Colon (tissue), 2 donors: ENCODE measurements at regions not wholly inside any gene's neighbourhood (a gene's known extent, or its start where the extent isn't known, plus 50 kb on each side); places are given as distances from the start of the nearest gene placed in this dataset.

Experiments used
- FAIRE-seq: peaks from 2 replicates; lab custom pipeline; 2012; peaks lifted over from hg19 to GRCh38; lab: Jason Lieb, UNC
- donor health status: control.
- donor health status: control.

DNA sequence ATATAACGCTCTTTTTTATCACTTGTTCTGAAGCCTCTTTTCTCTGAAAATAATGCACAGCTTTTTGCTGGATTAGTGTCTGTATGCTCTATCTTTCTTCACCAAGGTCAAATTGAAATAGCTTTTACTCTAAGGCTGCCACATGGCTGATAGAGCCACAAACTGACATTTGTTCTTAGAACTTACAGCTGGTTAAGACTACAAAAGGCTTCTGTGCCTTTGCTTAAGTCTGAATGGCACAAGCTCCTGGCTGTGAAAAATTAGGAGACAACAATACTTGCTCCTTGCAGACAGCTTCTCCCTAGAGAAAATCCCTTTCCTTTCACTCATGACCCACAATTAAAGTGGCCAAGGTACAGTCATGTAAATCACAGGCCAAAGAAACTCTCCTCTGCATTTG, 515.3 kb downstream of the DSC3 start:
- no peak for FAIRE-seq

DNA sequence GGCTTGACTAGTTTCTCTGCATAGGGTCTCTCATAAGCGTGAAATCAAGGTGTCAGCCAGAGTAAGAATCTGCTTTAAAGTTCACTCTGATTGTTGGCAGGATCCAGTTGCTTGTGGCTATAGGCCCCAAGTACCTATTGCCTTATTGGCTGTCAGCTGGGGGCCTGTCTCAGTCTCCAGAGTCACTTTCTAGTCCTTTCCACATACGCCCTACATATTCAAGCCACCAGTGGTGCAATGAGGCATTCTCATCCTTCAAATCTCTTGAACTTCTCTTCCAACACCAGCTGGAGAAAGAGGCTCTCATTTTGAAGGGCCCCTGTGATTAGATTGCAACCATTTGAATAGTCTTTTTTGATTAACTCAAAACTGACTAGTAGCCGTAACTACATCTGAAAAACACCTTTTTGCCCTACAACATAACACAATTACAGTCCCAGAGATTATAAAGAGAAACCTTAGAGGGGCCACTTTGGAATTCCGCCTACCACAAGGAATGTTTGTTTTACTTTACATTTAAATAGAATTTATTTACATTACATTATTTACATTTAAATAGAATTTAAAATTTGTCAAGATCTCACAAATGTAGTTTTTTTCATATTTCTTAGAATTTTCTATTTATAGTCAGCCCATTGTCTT, 520.1 kb downstream of the DSC3 start:
- FAIRE-seq: no peak

DNA sequence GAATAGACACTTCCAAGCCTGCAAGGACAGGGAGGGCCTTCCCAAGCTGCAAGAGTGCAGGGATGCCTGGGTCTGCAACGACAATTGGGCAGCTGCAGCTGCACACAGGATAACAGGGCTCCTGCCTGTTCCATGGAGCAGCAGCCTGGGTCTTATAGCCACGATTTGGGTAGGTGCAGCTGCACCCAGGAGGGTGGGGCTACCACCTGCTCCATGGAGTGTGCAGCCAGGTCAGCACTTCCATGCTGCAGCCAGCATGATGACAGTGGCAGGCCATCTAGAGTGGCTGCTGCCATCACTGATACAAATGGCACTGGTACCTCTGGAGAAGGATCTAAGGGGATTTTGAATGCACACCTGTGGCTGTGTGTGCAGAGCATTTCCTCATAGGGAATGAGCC, 528.5 kb downstream of the DSC3 start:
- FAIRE-seq: no peak

DNA sequence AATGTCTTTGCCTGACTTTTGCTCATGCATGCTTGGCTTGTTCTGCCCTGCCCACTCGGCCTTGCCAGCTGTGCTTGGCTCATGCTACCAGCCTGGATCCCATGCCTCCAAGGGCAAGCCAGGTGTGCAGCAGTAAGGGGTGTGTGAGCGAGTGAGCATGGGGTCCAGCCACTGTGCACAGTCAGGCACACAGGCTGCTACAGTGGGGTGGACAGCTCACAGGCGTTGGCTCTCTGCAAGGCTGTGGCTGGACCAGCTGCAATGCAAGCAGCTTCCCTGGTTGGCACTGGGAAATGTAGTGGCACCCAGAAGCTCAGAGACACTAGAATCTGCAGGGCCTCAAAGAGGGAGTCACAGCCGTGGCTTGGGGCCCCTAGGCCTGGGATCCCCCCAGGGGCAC, 529.7 kb downstream of the DSC3 start:
- FAIRE-seq: no peak

DNA sequence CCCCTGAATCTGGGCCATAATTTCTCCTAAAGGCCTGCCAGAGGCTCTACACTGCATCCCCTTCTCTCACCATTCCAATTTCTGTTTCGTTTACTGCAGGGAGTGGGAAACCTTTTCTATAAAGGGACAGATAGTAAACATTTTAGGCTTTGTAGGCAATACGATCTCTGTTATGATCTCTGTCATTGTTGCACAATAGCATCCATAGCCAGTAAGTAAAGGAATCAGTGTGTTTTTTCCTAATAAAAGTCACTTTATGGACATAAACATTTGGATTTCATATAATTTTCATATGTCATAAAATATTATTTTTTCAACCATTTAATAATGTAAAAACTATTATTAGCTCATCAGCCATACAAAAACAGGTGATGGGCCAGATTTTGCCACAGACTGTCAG, 531.7 kb downstream of the DSC3 start:
- no peak for FAIRE-seq

DNA sequence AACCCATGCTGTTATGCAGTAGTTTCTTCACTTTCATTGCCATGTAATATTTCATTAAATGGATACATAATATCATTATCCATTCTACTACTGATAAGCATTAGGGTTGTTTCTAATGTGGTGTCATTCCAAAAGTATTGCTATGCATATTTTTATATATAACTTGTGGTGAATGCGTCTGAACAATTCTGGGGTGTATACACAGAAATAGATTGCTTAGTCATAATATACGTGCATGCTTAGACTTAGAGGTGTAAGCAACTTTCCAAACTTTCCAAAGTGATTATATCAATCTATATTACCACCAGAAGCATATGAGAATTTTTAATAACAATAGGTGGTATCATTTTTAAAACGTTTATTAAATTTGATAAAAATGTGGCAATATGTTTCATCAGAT, 540.9 kb downstream of the DSC3 start:
- FAIRE-seq: no peak

DNA sequence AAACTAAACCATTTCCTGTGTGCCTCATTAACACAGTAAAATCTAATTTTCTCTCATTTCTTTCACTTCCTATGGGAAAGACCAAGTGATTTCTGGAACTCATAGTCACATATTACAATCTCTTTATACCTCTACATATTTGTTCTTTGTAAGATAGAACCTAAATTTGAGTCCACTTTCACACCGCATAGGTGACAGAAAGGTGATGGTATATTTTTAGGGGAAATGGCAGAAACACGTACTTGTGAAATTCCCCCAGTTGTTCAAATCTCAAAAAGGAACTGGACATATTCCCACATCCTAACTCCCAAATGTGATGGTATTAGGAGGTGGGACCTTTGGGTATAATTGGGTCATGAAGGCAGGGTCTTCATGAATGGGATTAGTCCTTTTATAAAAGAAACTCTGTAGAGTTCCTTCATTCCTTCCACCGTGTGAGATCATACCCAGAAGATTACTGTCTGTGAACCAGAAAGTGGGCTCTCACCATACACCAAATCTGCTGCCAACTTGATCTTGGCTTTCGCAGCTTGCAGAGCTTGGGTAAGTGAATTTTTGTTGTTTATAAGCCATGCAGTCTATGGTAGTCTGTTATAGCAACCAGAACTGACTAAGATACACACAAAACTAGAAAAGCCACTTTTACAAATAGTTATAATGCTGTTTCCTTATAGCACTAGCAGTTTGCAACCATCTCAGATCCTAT, 542.1 kb downstream of the DSC3 start:
- no peak for FAIRE-seq

DNA sequence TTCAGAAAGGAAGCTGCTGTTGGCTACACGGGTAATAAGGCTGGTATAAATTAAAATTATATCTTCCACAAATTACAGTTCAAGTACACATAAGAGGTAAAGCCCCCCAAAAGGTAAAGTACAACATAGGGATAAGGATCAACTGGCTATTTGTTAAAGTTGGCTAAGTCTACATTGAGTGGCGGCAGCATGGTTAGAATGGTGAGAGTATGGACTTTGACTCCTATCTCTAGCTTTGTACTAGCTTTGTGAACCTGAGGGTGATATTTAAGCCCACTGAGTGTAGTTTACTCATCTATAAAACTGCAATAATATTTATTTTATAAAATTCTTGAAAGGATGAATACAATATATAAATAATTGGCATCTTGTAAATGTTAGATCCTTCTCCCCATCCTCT, 542.8 kb downstream of the DSC3 start:
- no peak for FAIRE-seq

DNA sequence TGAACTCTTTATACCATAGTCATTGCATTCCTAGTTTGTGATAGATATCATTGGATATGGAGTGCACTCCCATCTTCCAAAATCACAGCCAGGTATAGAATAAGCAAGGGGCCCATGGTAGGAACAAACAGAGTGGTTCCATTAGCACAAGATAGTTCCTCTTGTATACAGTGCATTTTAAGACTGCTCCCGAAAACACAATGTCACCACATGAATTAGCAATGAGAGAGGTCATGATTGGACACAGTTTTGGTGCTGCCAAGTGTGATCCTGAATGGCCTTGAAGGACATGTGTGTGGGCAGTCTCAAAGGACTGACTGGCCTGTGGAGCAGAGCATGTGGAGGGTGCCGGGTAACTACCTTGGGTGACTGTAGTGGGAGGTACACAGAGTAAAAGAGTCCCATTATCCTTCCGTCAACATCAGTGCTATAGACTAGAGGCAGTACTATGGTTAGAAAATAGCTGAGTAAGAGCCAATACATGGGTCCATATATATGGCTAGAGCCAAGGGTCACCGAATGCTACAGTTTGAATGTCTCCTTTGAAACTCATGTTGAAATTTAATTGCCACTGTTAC, 549.9 kb downstream of the DSC3 start:
- no peak for FAIRE-seq

DNA sequence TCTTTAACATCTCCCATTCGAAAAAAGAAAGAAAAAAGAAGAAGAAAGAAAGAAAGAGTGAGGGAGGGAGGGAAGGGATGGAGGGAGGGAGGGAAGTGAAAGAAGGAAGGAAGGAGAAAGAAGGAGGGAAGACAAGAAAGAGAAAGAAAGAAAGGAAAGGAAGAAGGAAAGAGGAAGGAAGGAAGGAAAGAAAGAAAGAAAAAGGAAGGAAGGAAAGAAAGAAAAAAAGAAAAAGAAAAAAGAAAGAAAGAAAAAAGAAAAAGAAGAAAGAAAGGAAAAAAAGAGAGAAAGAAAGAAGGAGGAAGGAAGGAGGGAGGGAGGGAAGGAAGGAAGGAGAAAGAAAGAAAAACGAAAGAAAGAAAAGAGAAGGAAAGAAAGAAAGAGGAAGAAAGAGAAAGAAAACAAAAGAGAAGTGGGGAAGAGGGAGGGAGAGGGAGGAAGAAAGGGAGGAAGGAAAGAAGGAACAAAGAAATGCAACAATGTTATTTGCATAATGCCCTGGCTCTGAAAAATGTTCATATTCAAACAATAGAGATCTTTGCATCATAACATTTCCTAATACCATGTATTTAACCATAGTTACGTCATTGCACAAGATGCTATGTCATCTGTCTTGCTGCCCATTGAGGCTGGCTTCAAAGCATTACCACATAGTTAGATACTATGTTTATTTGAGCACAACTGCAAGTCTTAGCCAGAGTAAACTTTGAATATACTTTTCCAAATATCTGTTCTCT, 550.6 kb downstream of the DSC3 start:
- no peak for FAIRE-seq

DNA sequence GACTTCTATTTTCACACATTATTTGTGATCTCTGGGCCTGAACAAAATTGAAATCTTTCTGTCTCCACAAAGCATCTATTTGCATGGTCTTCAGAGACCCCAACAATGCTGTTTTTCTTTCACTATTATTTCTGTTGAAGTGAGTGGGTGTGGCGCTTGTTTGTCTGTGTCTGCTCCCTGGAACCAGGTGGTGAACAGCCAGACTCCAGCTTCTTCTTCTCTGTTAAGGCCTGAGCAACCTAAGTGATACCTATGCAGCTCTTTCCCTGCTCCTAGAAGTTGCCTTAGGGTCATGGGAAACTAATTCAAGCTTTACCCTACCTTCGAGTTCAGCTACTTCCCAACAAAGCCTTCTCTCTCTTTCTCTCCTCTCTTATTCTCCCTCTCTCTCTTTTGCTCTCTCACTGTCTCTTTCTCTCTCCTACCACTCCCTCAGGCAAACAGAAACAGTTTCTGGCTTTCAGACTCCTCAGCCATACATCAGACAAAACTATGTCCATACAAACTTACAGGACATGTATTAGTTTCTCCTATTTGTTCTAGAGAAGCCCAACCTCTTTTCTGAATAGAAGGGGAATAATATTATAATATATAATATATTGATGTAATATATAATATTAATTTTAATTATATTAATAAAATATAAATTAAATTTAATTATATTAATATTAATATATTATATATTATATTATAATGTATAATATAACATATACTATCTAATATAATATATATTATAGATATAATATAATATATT, 552.5 kb downstream of the DSC3 start:
- FAIRE-seq: no peak

DNA sequence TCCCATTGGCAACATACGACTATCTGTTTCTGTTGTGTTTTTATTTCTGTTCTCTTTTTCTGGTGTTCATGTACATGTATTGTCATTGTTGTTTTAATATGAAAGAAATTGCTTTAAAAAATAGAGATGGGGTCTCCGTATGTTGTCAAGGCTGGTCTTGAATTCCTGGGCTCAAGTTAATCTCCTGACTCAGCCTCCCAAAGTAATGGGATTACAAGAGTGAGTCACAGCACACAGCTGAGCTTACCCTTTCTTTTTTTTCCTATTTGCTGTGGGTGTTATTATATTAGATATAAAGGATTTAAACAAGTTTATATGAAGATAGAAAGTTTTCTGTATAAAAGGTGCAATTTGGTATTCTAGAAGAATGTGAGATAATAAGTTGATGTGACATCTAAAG, 554.6 kb downstream of the DSC3 start:
- no peak for FAIRE-seq

DNA sequence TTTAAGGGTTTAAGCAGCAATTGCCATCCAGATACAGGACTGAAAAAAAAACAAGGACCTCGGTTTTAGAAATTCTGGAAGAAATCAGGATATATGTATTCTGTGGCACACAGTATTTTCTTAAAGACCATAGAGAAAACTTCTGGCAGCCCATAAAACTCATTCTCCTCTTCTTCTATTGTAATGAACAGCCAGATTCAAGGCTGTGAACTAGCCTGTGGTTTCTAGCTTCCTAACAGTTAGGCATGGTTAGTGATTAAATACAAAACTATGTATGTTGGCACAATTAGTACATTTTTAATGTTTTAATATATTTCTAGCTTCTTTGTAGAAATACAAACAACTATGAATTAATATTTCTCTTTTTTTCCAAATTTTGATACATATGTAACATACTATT, 555.7 kb downstream of the DSC3 start:
- no peak for FAIRE-seq

DNA sequence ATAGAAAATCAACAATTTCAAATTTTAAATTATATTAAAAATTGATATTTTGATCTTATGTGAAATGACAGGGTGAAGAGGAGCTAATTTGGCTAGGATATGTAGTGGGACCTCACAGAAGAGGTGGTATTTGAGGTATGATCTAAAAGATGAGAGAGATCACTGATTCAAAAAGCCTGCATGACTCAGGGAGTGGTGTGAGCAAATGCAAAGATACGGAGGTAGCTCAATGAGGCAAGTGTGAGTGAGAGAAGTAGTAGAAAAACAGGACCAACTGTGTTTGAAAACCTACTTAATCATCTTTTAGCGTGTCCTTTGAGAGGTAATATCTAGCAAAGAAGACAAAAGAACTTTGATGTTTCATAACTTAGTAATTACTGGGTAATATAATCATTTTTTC, 557.5 kb downstream of the DSC3 start:
- no peak for FAIRE-seq

DNA sequence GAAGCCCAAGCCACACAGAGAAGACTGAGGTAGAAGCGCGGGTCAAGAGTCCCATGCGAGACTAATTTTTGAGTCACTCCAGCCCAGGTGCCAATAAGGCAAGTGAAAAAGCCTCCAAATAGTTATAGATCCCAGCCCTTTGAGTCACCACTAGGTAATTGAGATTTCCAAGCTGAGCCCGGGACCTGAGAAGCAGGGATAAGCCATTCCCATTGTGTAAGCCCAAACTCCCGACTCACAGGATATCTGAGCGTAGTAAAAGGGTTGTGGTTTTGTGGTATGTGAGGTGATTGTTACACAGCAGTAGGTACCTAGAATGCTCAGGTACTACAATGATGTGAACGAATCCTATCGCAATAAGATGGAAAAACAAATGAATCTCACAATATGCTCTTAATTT, 560.7 kb downstream of the DSC3 start:
- FAIRE-seq: no peak

DNA sequence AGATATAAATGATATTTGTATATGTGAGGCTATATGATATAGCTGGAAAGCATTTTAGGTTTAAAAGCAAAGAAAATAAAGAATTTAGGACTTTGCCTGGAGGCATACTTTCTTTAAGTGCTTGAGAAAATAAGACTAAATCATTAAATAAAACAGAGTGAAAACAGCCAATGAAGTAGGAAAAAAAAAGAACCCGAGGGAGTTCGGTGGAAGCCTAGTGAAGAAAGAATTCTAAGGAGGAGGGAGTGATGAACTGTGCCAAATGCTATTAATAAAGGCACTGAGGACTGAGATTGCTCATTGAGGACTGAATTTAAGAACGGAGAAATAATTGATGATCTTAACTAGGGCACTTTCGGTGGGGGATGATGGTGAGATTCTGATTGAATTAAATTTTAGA, 573.5 kb downstream of the DSC3 start:
- no peak for FAIRE-seq

DNA sequence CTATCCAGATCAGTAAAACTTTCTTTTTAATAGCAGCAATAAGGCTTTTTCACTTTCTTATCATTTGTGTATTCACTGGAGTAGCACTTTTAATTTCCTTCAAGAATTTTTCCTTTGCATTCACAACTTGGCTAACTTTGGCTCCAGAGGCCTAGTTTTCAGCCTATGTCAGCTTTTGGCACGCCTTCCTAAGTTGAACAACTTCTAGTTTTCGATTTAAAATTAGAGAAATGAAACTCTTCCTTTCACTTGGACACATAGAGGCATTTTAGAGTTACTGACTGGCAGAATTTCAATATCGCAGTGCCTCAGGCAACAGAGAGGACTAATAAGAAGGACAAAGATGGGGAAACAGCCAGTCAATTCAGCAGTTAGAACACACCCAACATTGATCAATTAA, 577.4 kb downstream of the DSC3 start:
- FAIRE-seq: no peak

DNA sequence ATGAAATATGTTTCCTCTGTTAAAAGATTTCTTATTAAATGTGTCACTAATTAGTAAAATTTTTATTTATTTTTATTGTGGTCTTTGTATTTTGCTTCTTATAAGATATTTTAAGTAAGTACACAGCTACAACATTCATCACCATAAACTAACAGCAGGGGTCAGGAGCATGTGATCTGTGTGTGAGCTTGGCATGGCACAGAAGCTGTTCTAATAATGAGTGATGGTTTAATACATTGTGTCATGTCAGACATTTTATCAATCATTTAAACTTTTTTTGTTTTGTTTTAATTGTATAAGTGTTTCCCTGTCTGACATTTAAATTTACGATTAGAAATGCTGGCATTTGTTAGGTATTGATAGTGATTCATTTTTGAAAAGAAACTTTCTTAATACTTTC, 585.4 kb downstream of the DSC3 start:
- no peak for FAIRE-seq

DNA sequence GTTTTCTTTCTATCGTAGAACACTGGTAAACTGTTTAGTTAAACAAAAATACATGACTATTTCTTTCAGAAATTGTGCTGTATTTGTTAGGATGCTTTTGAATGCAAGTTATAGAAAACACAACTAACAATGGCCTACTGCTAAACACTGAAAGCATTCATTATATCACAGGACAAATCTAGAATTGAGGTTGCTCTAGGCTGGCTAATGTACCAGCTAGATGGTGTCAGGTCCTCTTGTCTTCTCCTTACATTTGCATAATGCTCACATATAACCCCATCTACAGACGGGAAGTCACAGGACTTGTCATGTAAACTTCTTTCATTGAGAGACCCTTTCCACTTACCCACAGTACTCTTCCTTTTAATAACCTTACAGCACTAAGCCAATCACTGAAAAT, 586.8 kb downstream of the DSC3 start:
- FAIRE-seq: no peak

DNA sequence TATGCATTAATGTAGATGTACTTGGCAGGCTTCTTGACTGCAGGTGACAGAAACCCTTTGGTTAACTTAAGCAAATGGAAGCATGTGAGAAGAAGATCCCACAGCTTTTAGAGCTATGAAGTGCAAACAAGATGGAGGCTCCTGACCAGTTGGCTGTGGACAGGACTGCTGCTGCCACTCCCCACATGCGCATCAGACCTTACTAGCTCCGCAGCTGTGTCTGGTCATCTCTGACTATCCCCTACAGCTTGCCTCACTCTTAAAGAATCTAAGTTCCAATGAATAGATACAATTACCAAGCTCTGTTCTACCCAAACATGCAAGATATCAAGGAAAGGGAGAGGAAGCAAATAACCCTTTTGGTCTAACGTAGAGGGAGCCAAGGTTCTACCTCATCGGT, 587.6 kb downstream of the DSC3 start:
- no peak for FAIRE-seq

DNA sequence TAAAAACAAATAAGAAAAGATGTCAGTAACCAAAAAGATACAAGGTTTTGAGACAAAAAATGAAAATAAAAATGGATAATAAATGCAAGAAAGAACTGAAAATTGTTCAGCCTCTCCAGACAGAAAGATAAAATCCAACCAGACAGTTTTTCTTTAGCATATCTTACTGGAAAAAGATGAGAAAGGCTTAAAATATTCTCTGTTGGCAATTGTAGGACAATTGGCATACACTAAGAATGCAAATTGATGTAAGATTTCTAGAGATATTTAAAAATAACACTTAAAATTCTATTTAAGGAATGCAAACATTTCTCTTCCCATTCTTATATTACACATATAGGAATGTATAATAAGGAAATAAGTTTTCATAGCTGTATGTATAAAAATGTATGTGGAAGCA, 590.6 kb downstream of the DSC3 start:
- no peak for FAIRE-seq

DNA sequence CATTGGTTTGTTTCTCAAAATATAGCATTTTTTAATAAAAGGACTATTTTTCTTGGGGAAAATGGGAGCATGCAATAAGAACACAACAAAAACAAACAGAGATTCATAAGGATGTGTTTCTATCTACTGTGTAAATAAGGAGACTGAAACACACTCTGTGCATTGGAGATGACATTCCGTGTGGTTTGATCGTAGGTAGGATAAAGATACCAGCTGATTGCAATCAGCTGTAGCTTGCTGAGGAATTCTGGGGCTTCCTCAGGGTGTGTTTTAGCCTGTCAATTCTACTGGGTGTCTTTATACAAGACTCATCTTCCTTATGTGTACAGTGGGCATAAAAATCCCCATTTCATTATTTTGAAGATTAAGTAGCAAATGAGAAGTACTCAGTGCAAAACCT, 591.6 kb downstream of the DSC3 start:
- FAIRE-seq: no peak

DNA sequence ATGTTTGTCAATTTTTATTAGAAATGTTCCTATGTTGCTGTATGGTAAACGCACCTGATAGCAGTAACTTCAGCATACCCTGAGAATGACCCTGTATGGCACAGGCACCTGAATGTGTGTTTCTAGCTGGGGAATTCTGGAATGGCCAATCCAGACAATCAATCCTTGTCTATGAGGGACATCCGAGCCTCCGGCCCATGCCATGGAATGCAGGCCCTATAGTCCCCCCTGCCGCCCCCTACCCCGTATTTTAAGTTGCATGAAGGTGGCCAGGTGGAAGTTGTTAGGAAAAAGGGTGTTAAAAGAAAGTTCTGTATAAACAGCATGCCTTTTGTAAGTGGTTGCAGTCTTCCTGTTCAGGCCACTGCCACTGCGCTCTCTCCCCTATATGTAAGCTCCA, 595.9 kb downstream of the DSC3 start:
- FAIRE-seq: no peak
